OCI-LY7 (cell line): ENCODE measurements at regions not wholly inside any gene's neighbourhood (a gene's known extent, or its start where the extent isn't known, plus 50 kb on each side); places are given as distances from the start of the nearest gene placed in this dataset.

Experiments used
- BruUV-seq: library from RNA; stranded (reverse); fragments of 400-500 nt; replicated peaks from 2 replicates; lab custom pipeline; 2021; lab: Mats Ljungman, UMichigan
- CTCF ChIA-PET: fragments of 300-600 bp; sonication (Branson Sonifier 250); formaldehyde crosslinking; loops from one replicate; lab custom pipeline; 2022; ENCODE audit warnings: antibody characterized with exemption; ENCODE audit not compliant: unreplicated experiment; lab: Charles Lee
- POLR2A ChIA-PET: fragments of 300-600 bp; sonication (Branson Sonifier 250); formaldehyde crosslinking; loops from one replicate; lab custom pipeline; 2022; ENCODE audit warnings: antibody characterized with exemption; lab: Charles Lee
- DNase-seq: peaks from one replicate; pipeline ENCODE4 v3.0.0-alpha.2; 2015; ENCODE audit warnings: low spot score
- H2AFZ ChIP-seq: fragments of 200-600 bp; sonication (generic), shearing (Covaris generic); 2 replicates; pipeline ENCODE4 v1.6.1; 2014; ENCODE audit warnings: mild to moderate bottlenecking, antibody characterized with exemption, low read length, moderate library complexity
- H3K27ac ChIP-seq: fragments of 200-600 bp; sonication (generic); 2 replicates; pipeline ENCODE4 v1.5.1; 2014; ENCODE audit warnings: mixed run types, low read depth, mild to moderate bottlenecking, moderate library complexity, low read length, inconsistent platforms; ENCODE audit not compliant: poor library complexity, severe bottlenecking
- H3K36me3 ChIP-seq: fragments of 200-600 bp; sonication (generic); 2 replicates; pipeline ENCODE4 v1.6.1; 2014; ENCODE audit warnings: mild to moderate bottlenecking, antibody characterized with exemption, low read length, moderate library complexity, mixed read lengths; ENCODE audit not compliant: insufficient read depth
- H3K4me1 ChIP-seq: fragments of 200-600 bp; sonication (generic); 2 replicates; pipeline ENCODE4 v1.5.1; 2014; ENCODE audit warnings: mild to moderate bottlenecking, low read length; ENCODE audit not compliant: insufficient read depth, poor library complexity, severe bottlenecking
- H3K4me2 ChIP-seq: fragments of 200-600 bp; sonication (generic); 2 replicates; pipeline ENCODE4 v1.6.1; 2014; ENCODE audit warnings: mild to moderate bottlenecking, low read length
- H3K4me3 ChIP-seq: fragments of 200-600 bp; sonication (generic); 2 replicates; pipeline ENCODE4 v1.5.1; 2014; ENCODE audit warnings: mild to moderate bottlenecking, low read depth, low read length; ENCODE audit not compliant: poor library complexity, severe bottlenecking
- H3K79me2 ChIP-seq: fragments of 200-600 bp; sonication (generic); 2 replicates; pipeline ENCODE4 v1.6.1; 2016; ENCODE audit warnings: low read depth, mild to moderate bottlenecking, low read length, moderate library complexity, mixed read lengths; ENCODE audit not compliant: insufficient read depth
- H3K9me2 ChIP-seq: fragments of 200-600 bp; sonication (generic); 2 replicates; pipeline ENCODE4 v1.6.1; 2016; ENCODE audit warnings: mild to moderate bottlenecking, low read length, mixed read lengths; ENCODE audit not compliant: insufficient read depth
- H3K9me3 ChIP-seq: fragments of 200-600 bp; sonication (generic); 2 replicates; pipeline ENCODE4 v1.6.1; 2014; ENCODE audit warnings: mild to moderate bottlenecking, mixed run types, low read length, mixed read lengths
- H4K20me1 ChIP-seq: fragments of 200-600 bp; sonication (generic); 2 replicates; pipeline ENCODE4 v1.6.1; 2014; ENCODE audit warnings: mild to moderate bottlenecking, antibody characterized with exemption, low read length, moderate library complexity, mixed read lengths; ENCODE audit not compliant: insufficient read depth
- CTCF ChIP-seq: fragments of 200-600 bp; sonication (generic); conservative IDR thresholded peaks from 2 replicates; pipeline ENCODE4 v1.5.1; 2014; ENCODE audit warnings: mild to moderate bottlenecking, antibody characterized with exemption, low read length, moderate library complexity, mixed read lengths
- EZH2phosphoT487 ChIP-seq: fragments of 200-600 bp; sonication (generic); IDR thresholded peaks from 2 replicates; pipeline ENCODE4 v1.6.1; 2018; ENCODE audit warnings: low read depth, borderline replicate concordance, mild to moderate bottlenecking, mixed run types, antibody characterized with exemption, low read length, moderate library complexity, mixed read lengths
- intact Hi-C: fragments of 100-400 bp; cut with micrococcal nuclease; formaldehyde crosslinking; loops from one replicate; pipeline ENCODE4 v1.10.0; 2022; ENCODE audit not compliant: unreplicated experiment

- TF ChIP-seq CTCF: no peak
- no peak for TF ChIP-seq EZH2phosphoT487
- Histone ChIP-seq H3K79me2 (no peaks in the 10 kb centered on the region), H3K4me3 (no peak overlapping the region), H3K27ac (no peak overlapping the region), H4K20me1 (no peaks in the 10 kb centered on the region), H3K36me3 (no peaks in the 10 kb centered on the region), H3K9me3 (no peaks in the 10 kb centered on the region; the same call in 1 of the 2 replicates), H3K4me1 (no peaks in the 10 kb centered on the region), H3K4me2 (no peak overlapping the region), H3K9me2 (no peaks in the 10 kb centered on the region), H2AFZ (no peak overlapping the region)
- ChIA-PET CTCF (no interaction called here), POLR2A (interaction anchor here (0.5 to 0.6 kb wide), 2 partner anchors 203 to 639 kb away, joined by 6 to 7 read pairs; no protein-coding TSS in a partner anchor)
- BruUV-seq: no TSS peak
- no peak for DNase-seq
- intact Hi-C loops: no loop called here
Measured at GRCh38 chr12:114864837-114865551, 181.0 kb upstream of the TBX3 start.

- intact Hi-C loops: no loop called here
- H2AFZ ChIP-seq: no peak overlapping the region
- DNase-seq: no peak
- H3K36me3 ChIP-seq: no peaks in the 10 kb centered on the region
- H3K9me3 ChIP-seq: no peaks in the 10 kb centered on the region; the same call in 1 of the 2 replicates
- BruUV-seq: no TSS peak
- ChIA-PET CTCF (no interaction called here), POLR2A (no interaction called here)
- H3K4me2 ChIP-seq: no peak overlapping the region
- H3K9me2 ChIP-seq: no peaks in the 10 kb centered on the region
- no peaks in the 10 kb centered on the region for H4K20me1 ChIP-seq
- H3K4me3 ChIP-seq: no peak overlapping the region
- no peak overlapping the region for H3K27ac ChIP-seq
- H3K79me2 ChIP-seq: no peaks in the 10 kb centered on the region
- H3K4me1 ChIP-seq: no peaks in the 10 kb centered on the region
- TF ChIP-seq EZH2phosphoT487 (no peak), CTCF (no peak)
Measured at GRCh38 chr12:114863911-114864310, 179.9 kb upstream of the TBX3 start.

DNA sequence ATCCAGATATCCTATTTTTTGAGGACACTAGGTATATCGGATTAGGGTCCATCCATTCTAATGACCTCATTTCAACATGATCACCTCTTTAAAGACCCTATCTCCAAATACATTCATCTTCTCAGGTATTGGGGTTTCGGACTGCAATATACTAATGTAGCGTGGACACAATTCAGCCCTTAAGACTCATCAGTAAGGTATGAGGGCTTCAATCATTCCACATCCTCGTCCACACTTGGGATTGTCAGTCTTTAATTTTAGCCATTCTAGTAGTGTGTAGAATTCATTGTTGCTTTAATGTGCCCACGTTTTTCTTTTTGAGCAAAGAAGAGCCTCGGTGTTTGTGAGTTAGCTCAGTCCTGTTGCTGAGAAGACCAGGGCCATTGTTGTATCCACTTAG, 177.0 kb upstream of the TBX3 start:
- Histone ChIP-seq H3K36me3 (no peaks in the 10 kb centered on the region), H3K27ac (no peak overlapping the region), H3K9me2 (no peaks in the 10 kb centered on the region), H3K4me1 (no peaks in the 10 kb centered on the region), H3K4me3 (no peak overlapping the region), H3K79me2 (no peaks in the 10 kb centered on the region), H3K9me3 (no peaks in the 10 kb centered on the region), H2AFZ (no peak overlapping the region), H4K20me1 (no peaks in the 10 kb centered on the region), H3K4me2 (no peak overlapping the region)
- CTCF ChIA-PET: no interaction called here
- TF ChIP-seq EZH2phosphoT487 (no peak), CTCF (no peak)
- DNase-seq: no peak
- POLR2A ChIA-PET: no interaction called here
- BruUV-seq: no TSS peak
- intact Hi-C loops: no loop called here
